MCF 10A (cell line): ENCODE measurements at regions not wholly inside any gene's neighbourhood (a gene's known extent, or its start where the extent isn't known, plus 50 kb on each side); places are given as distances from the start of the nearest gene placed in this dataset.
A peak's percentile ranks its signal among the peaks of the same experiment; 100 is the strongest.

ENCODE experiments used
- BruUV-seq: library from RNA; stranded (reverse); fragments of 400-500 nt; replicated peaks from 2 replicates; lab custom pipeline; 2021; lab: Mats Ljungman, UMichigan
- CTCF ChIA-PET: fragments of 300-600 bp; sonication (Branson Sonifier 250); formaldehyde crosslinking; extraction: SDS; loops from one replicate; lab custom pipeline; 2021; ENCODE audit warnings: antibody characterized with exemption, inconsistent platforms; lab: Yijun Ruan, JAX
- POLR2A ChIA-PET: fragments of 300-600, 350-650 bp; sonication (Branson Sonifier 250); formaldehyde crosslinking; extraction: SDS; loops from one replicate; lab custom pipeline; 2020; ENCODE audit warnings: antibody characterized with exemption, inconsistent platforms; lab: Yijun Ruan, JAX
- DNase-seq: peaks from one replicate; pipeline ENCODE4 v3.0.0-alpha.2; 2018; ENCODE audit not compliant: unreplicated experiment
- H3K27ac Mint-ChIP-seq: one replicate; pipeline ENCODE4 v1.8.0; 2022; ENCODE audit warnings: mild to moderate bottlenecking, low read depth, mixed read lengths; ENCODE audit not compliant: unreplicated experiment
- H3K27me3 Mint-ChIP-seq: one replicate; pipeline ENCODE4 v1.8.0; 2022; ENCODE audit warnings: mixed read lengths; ENCODE audit not compliant: insufficient read depth, unreplicated experiment
- H3K36me3 Mint-ChIP-seq: one replicate; pipeline ENCODE4 v1.8.0; 2022; ENCODE audit warnings: mild to moderate bottlenecking, moderate library complexity, mixed read lengths; ENCODE audit not compliant: insufficient read depth, unreplicated experiment
- H3K4me1 Mint-ChIP-seq: one replicate; pipeline ENCODE4 v1.8.0; 2022; ENCODE audit warnings: mixed read lengths; ENCODE audit not compliant: insufficient read depth, unreplicated experiment
- H3K4me3 Mint-ChIP-seq: one replicate; pipeline ENCODE4 v1.8.0; 2022; ENCODE audit warnings: mild to moderate bottlenecking, moderate library complexity, mixed read lengths; ENCODE audit not compliant: unreplicated experiment
- H3K9me3 Mint-ChIP-seq: one replicate; pipeline ENCODE4 v1.8.0; 2022; ENCODE audit warnings: mixed read lengths; ENCODE audit not compliant: unreplicated experiment
- intact Hi-C: fragments of 100-400 bp; cut with micrococcal nuclease; formaldehyde crosslinking; loops from 2 replicates; pipeline ENCODE4 v1.14.1; 2022
- TF ChIP-seq, protein P1 (sequence below): fragments of 200-600 bp; IDR thresholded peaks from one replicate; pipeline ENCODE4 v1.8.0; 2022; ENCODE audit warnings: antibody characterized with exemption, mild to moderate bottlenecking; ENCODE audit not compliant: unreplicated experiment

DNA sequence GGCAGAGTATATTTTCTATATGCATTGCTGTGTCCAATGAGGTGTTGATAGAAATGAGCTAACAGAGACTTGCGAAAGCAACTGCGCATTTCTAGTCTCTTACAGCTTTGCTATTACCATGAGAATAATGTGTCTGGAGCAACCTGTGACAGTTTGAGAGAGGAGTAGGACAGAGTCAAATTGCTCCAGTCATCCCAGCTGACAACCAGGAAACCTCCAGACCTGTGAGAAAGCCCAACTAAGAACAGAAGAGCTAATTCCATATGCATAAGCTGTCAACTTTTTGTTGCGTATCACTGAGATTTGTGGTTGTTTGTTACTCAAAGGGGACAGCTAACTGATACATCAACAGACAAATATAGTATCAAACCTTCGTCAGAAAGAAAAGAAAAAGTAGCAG lies 354.1 kb upstream of the LRRC7 start:
- no TSS peak for BruUV-seq
- TF ChIP-seq, protein P1, sequence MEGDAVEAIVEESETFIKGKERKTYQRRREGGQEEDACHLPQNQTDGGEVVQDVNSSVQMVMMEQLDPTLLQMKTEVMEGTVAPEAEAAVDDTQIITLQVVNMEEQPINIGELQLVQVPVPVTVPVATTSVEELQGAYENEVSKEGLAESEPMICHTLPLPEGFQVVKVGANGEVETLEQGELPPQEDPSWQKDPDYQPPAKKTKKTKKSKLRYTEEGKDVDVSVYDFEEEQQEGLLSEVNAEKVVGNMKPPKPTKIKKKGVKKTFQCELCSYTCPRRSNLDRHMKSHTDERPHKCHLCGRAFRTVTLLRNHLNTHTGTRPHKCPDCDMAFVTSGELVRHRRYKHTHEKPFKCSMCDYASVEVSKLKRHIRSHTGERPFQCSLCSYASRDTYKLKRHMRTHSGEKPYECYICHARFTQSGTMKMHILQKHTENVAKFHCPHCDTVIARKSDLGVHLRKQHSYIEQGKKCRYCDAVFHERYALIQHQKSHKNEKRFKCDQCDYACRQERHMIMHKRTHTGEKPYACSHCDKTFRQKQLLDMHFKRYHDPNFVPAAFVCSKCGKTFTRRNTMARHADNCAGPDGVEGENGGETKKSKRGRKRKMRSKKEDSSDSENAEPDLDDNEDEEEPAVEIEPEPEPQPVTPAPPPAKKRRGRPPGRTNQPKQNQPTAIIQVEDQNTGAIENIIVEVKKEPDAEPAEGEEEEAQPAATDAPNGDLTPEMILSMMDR = no peak
- Mint-ChIP-seq H3K27me3 (no peaks in the 10 kb centered on the region), H3K9me3 (no peaks in the 10 kb centered on the region), H3K27ac (no peak overlapping the region), H3K4me3 (no peak overlapping the region), H3K36me3 (no peaks in the 10 kb centered on the region), H3K4me1 (no peaks in the 10 kb centered on the region)
- ChIA-PET CTCF (no interaction called here), POLR2A (no interaction called here)
- no peak for DNase-seq
- intact Hi-C loops = no loop called here

DNA sequence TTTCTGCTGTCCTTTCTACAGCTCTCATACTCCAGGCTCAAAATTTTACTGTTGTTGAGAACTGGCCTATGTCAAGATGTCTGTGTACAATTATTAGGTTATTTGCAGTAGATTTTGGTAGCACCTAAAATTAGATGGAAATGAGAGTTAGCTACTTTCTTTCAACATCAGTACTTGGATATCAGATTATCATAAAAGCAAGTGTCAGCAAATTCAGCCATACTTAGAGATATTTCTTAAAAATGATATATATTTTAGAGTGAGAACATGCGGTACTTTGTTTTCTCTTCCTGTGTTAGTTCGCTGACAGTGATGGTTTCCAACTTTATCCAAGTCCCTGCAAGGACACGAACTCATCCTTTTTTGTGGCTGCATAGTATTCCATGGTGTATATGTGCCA lies 351.8 kb upstream of the LRRC7 start:
- no peaks in the 10 kb centered on the region for H3K4me1 Mint-ChIP-seq

DNA sequence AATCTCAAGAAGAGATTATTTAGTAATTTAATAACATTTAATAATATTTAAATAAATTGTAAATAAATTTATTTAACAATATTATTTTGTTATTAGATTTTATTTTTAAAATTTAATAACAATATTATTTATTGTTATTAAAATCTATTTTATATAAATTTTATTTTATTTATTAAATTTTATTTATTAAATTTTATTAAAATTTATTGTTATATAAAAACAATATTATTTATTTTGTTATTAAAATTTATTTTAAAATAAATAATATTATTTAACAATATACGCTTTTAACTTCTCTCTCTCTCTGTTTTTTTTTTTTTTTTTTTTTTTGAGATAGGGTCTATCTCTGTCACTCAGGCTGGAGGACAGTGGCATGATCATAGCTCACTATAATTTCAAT lies 347.1 kb upstream of the LRRC7 start:
- no peak overlapping the region for H3K4me3 Mint-ChIP-seq
- H3K27me3 Mint-ChIP-seq = no peaks in the 10 kb centered on the region
- H3K4me1 Mint-ChIP-seq = no peaks in the 10 kb centered on the region
- POLR2A ChIA-PET = no interaction called here
- intact Hi-C loops = no loop called here
- DNase-seq = no peak
- no TSS peak for BruUV-seq
- H3K27ac Mint-ChIP-seq = no peak overlapping the region
- TF ChIP-seq, protein P1 = no peak
- CTCF ChIA-PET = no interaction called here
- H3K36me3 Mint-ChIP-seq = no peaks in the 10 kb centered on the region
- no peaks in the 10 kb centered on the region for H3K9me3 Mint-ChIP-seq

More for the DNA sequence above, 351.8 kb upstream of the LRRC7 start:
- Mint-ChIP-seq H3K27me3 (no peaks in the 10 kb centered on the region), H3K27ac (no peak overlapping the region), H3K9me3 (no peaks in the 10 kb centered on the region), H3K4me3 (no peak overlapping the region), H3K36me3 (no peaks in the 10 kb centered on the region)
- intact Hi-C loops = no loop called here
- no TSS peak for BruUV-seq
- ChIA-PET CTCF (no interaction called here), POLR2A (no interaction called here)
- TF ChIP-seq, protein P1 = no peak
- DNase-seq = no peak

DNA sequence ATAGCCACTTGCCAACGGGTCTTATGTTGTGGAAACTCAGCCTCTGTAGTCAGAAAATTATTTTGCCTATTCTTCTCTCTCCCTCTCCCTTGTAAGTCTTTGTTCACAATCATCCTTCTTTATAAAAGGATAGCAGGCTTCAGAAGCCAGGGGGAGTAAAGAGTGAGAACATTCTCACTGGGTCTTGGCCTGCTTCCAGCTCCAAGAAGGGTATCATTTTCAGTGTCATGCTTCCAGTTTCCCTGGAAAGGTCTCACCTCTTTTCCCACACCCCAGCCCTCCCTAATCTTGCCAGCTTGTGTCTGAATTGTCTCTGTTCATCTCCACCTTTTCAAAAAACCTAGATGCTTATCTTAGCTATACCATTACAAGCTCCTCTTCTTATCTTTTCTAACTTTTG lies 346.2 kb upstream of the LRRC7 start:
- peak; percentile 3 for DNase-seq
- H3K4me3 Mint-ChIP-seq = no peak overlapping the region
- H3K27me3 Mint-ChIP-seq = no peaks in the 10 kb centered on the region
- H3K27ac Mint-ChIP-seq = no peak overlapping the region
- no TSS peak for BruUV-seq
- no peaks in the 10 kb centered on the region for H3K36me3 Mint-ChIP-seq
- H3K4me1 Mint-ChIP-seq = no peaks in the 10 kb centered on the region
- ChIA-PET CTCF (interaction anchor here (0.9 kb wide), 1 partner anchor 11 kb away, joined by 3 read pairs; no protein-coding TSS in a partner anchor), POLR2A (no interaction called here)
- H3K9me3 Mint-ChIP-seq = no peaks in the 10 kb centered on the region
- intact Hi-C loops = no loop called here
- TF ChIP-seq, protein P1 = no peak
